Activated CD4-positive, alpha-beta T cell treated with anti-CD3 and anti-CD28 coated beads for 36 hours (primary cell): ENCODE measurements at regions not wholly inside any gene's neighbourhood (a gene's known extent, or its start where the extent isn't known, plus 50 kb on each side); places are given as distances from the start of the nearest gene placed in this dataset.
"Not testable (repeated sequence)": the region's sequence is repeated elsewhere in the genome, so short reads cannot be mapped to it uniquely, and the experiment has no call there.

ENCODE experiments used
- ATAC-seq: fragments of 200-7000 bp; cut with Tn5 transposase; one replicate; pipeline ENCODE4 v1.10.0; 2021; ENCODE audit warnings: mild to moderate bottlenecking, moderate library complexity
- CTCF ChIA-PET: fragments of 350-600 bp; sonication (Branson Sonifier 250); formaldehyde crosslinking; loops from one replicate; lab custom pipeline; 2021; ENCODE audit warnings: antibody characterized with exemption; lab: Charles Lee
- POLR2A ChIA-PET: fragments of 350-600 bp; sonication (Branson Sonifier 250); formaldehyde crosslinking; loops from one replicate; lab custom pipeline; 2021; ENCODE audit warnings: antibody characterized with exemption, inconsistent platforms; lab: Charles Lee
- DNase-seq: peaks from one replicate; pipeline ENCODE4 v3.0.0-alpha.2; 2020
- H3K27ac Mint-ChIP-seq: one replicate; pipeline ENCODE4 v1.8.0; 2021; ENCODE audit warnings: mixed read lengths
- H3K27me3 Mint-ChIP-seq: one replicate; pipeline ENCODE4 v1.8.0; 2021; ENCODE audit warnings: mixed read lengths
- H3K36me3 Mint-ChIP-seq: one replicate; pipeline ENCODE4 v1.8.0; 2021; ENCODE audit warnings: low read depth, mixed read lengths
- H3K4me1 Mint-ChIP-seq: one replicate; pipeline ENCODE4 v1.8.0; 2021; ENCODE audit warnings: mixed read lengths
- H3K4me3 Mint-ChIP-seq: one replicate; pipeline ENCODE4 v1.8.0; 2021; ENCODE audit warnings: mild to moderate bottlenecking, moderate library complexity, mixed read lengths
- H3K9me3 Mint-ChIP-seq: one replicate; pipeline ENCODE4 v1.8.0; 2021; ENCODE audit warnings: low read depth, mixed read lengths
- intact Hi-C, 2 experiments: fragments of 100-400 bp; cut with DNase I in 1 of 2; cut with micrococcal nuclease in 1 of 2; formaldehyde crosslinking; loops; one replicate each; pipeline versions ENCODE4 v1.14.2 to v1.15.1; 2022 to 2024; cut with DNase I, micrococcal nuclease

GRCh38 chrX:56932653-56933339 lies 62.5 kb downstream of the SPIN3 start:
- no peak overlapping the region for H3K27ac Mint-ChIP-seq
- ChIA-PET POLR2A (no interaction called here), CTCF (no interaction called here)
- peaks cover 2% of the 10 kb centered on the region for H3K9me3 Mint-ChIP-seq
- intact Hi-C loops: no loop called here
- H3K4me3 Mint-ChIP-seq: no peak overlapping the region
- ATAC-seq (no peak), DNase-seq (no peak)
- no peaks in the 10 kb centered on the region for H3K27me3 Mint-ChIP-seq
- H3K36me3 Mint-ChIP-seq: no peaks in the 10 kb centered on the region
- no peaks in the 10 kb centered on the region for H3K4me1 Mint-ChIP-seq

- Mint-ChIP-seq H3K27ac (no peak overlapping the region), H3K4me1 (no peaks in the 10 kb centered on the region), H3K9me3 (peaks cover 1% of the 10 kb centered on the region), H3K36me3 (no peaks in the 10 kb centered on the region), H3K4me3 (no peak overlapping the region), H3K27me3 (no peaks in the 10 kb centered on the region)
- ChIA-PET CTCF (no interaction called here), POLR2A (no interaction called here)
- intact Hi-C loops: no loop called here
- DNase-seq: no peak
- ATAC-seq: no peak
Observed at GRCh38 chrX:56932106-56932505, 63.2 kb downstream of the SPIN3 start.

- intact Hi-C loops: no loop called here
- Mint-ChIP-seq H3K27ac (no peak overlapping the region), H3K4me3 (no peak overlapping the region), H3K9me3 (no peaks in the 10 kb centered on the region), H3K36me3 (no peaks in the 10 kb centered on the region), H3K4me1 (no peaks in the 10 kb centered on the region), H3K27me3 (no peaks in the 10 kb centered on the region)
- DNase-seq (no peak), ATAC-seq (no peak)
- POLR2A ChIA-PET: no interaction called here
- CTCF ChIA-PET: no interaction called here
Observed at GRCh38 chrX:56928546-56928945, 66.8 kb downstream of the SPIN3 start.

- DNase-seq, H3K4me3 Mint-ChIP-seq, POLR2A ChIA-PET, H3K27me3 Mint-ChIP-seq, H3K4me1 Mint-ChIP-seq, H3K36me3 Mint-ChIP-seq, intact Hi-C loops, ATAC-seq, CTCF ChIA-PET, H3K27ac Mint-ChIP-seq: not testable (repeated sequence)
- peaks cover 13% of the 10 kb centered on the region for H3K9me3 Mint-ChIP-seq
Observed at GRCh38 chrX:56920998-56921348, 74.4 kb downstream of the SPIN3 start.

- ChIA-PET CTCF (interaction anchor here (0.6 to 0.7 kb wide), 2 partner anchors 13 to 178 kb away, joined by 3 read pairs; no protein-coding TSS in a partner anchor), POLR2A (no interaction called here)
- no peak overlapping the region for H3K27ac Mint-ChIP-seq
- DNase-seq (no peak), ATAC-seq (no peak)
- H3K4me1 Mint-ChIP-seq: no peaks in the 10 kb centered on the region
- peaks cover 2% of the 10 kb centered on the region for H3K27me3 Mint-ChIP-seq
- peaks cover 13% of the 10 kb centered on the region for H3K9me3 Mint-ChIP-seq
- intact Hi-C loops: no loop called here
- H3K4me3 Mint-ChIP-seq: no peak overlapping the region
- H3K36me3 Mint-ChIP-seq: no peaks in the 10 kb centered on the region
Observed at GRCh38 chrX:56920338-56920997, 74.9 kb downstream of the SPIN3 start.

GRCh38 chrX:56882581-56882980 lies 112.8 kb downstream of the SPIN3 start:
- peaks cover 2% of the 10 kb centered on the region for H3K9me3 Mint-ChIP-seq

More at GRCh38 chrX:56882581-56882980, 112.8 kb downstream of the SPIN3 start:
- ATAC-seq: no peak
- no peak overlapping the region for H3K4me3 Mint-ChIP-seq
- no peak overlapping the region for H3K27ac Mint-ChIP-seq
- POLR2A ChIA-PET: no interaction called here
- H3K27me3 Mint-ChIP-seq: no peaks in the 10 kb centered on the region
- no peaks in the 10 kb centered on the region for H3K36me3 Mint-ChIP-seq
- no peaks in the 10 kb centered on the region for H3K4me1 Mint-ChIP-seq
- intact Hi-C loops: no loop called here
- no peak for DNase-seq
- CTCF ChIA-PET: no interaction called here
